ENCODE measurements at regions not wholly inside any gene's neighbourhood (a gene's known extent, or its start where the extent isn't known, plus 50 kb on each side); places are given as distances from the start of the nearest gene placed in this dataset.

DNA sequence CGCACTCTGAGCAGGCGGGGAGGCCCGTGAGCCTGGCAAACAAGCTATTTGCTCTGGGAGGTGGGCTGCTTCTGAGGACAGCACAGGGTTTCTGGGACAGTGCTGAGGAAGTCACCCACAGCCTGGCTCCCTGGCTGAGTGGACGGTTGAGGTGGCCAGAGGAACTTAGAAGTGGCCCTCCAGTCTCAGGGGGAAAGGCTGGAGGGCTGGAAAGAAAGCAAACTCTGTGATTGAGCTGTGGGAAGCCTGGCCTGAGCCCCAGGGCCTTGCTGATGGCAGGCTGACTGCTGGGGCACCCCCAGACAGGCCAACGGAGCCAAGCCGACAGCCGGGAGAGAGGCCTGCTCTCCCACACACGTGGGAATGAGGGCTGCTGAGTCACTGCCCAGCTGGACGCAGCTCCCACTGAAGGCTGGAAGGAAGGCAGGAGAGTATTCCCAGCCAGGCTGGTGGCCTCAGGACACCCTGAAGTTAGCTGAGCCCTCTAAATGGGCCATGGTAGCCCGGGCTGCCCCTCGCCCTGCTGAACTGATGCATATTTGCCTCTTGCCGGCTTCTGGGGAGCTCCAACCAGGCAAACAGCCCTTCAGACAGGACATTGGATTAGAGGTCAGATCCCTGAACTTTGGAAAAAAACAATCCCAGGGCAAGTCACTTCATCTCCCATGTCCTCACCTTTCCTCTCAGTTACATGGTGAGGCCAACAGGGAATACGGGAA, 98.0 kb upstream of the TLE3 start:
- no peak for DNase-seq (ENCODE audit: low read depth in 2 of 2, low spot score in 1 of 2)

DNA sequence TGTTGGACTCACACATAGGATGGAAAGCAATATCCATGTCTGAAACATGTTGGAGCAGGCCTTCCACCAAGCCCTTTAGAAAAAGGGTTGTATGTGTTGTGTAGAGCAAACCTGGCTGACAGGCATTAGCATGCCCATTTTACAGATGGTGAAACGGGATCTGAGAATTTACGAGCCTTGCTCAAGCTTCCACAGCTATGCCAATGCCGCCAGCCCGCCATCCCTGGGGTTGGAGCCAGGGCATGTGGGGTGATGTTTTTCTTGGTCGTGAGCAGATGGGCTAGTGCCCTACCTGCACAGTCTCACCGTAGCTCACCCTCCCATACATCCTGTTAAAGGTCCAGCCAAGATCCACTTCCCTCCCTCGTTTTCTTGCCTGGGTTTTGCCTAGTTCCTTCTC, 97.5 kb upstream of the TLE3 start:
- no peak for DNase-seq (ENCODE audit: low read depth in 2 of 2, low spot score in 1 of 2)

DNA sequence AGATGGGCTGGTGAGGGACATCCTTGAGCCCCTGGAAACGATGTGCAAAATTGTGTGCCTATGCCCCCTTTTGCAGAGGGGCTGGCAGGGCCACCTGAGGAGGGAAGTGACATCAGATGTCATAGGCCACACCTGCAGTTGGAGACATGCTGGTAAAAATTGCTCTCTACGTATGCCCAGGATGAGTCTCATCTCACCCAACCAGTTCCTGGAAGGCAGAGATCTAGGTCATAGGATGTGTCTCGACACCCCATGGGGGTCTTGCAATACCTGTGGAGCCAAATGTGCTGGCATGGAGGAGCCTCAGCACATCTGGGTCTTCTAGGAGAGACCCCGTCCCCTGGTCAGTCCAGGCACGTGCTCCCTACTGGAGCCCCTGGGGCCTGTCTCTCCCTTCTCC, 96.5 kb upstream of the TLE3 start:
- no peak for DNase-seq (ENCODE audit: low read depth in 2 of 2, low spot score in 1 of 2)

DNA sequence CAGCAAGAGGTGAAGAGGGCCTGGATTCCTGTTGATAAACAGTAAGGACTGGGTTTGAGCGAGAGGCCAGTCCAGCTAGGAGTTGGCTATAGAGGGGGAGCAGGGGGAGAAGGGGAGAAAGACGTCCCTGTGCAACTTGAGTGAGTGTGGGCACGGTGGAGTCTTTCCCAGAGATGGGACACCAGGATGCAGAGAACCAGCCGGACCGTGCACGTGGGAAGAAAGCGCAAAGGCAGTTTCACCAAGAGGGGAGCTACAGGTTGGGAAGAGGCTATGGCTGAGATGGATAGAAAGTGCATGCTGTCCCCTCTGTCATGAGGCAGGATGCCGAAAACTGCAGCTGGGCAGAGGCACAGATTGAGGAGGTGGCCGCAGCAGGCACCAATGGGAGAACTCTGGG, 96.0 kb upstream of the TLE3 start:
- DNase-seq (ENCODE audit: low read depth in 2 of 2, low spot score in 1 of 2), result no peak

DNA sequence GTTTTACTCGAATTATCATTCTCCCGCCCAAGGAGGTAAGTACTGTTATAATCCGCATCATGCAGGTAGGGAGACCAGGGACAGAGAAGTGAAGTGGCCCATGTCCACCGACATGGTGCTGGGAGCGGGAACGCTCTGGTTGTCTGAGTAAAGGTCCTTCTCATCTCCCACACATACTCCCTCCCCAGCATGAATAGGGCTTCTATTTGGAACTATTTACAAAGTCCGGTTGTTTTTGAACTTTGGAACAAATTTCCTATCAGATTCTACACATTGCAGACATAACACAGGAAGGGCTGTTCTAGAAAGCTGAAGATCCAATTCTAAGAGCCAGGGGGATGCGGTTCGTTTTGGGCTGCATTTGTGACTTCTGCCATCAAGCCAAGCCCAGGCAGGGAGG, 94.8 kb upstream of the TLE3 start:
- no peak for DNase-seq (ENCODE audit: low read depth in 2 of 2, low spot score in 1 of 2)

DNA sequence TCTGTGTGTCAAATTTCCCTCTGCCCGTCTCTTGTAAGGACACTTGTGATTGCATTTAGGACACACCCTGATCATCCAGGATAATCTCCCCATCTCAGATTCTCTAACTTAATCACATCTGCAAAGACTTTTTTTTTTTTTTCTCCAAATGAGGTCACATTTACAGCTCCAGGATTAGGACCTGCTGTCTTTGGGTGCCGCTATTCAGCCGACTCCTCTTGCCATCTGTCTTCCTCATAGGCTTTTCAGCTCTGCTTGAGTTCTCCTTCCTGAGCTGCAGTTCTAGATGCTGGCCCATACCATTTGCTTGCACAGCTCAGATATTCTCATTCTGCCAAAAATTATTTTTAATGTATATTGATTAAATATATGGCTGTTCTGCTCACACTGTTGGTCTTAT, 94.3 kb upstream of the TLE3 start:
- DNase-seq (ENCODE audit: low read depth in 2 of 2, low spot score in 1 of 2), result no peak

DNA sequence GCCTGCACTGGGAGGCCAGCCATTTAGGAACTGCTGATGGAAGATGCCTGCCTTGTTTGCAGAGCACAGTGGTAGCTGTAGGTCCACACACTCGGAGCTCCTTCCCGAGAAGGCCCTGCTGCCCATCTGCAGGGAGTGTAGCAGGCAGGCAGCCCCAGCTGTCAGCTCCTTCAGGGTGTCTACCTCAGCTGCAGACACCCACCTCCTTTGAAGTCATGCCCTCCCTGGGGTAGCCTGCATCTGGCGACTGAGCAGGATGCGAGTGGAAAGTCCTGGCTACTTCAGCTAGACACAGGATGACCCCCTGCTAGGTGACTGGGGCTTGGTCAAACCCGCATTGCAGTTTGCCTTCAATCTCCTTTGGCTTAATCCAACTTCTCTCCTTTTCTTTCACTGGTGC, 93.2 kb upstream of the TLE3 start:
- no peak for DNase-seq (ENCODE audit: low read depth in 2 of 2, low spot score in 1 of 2)

DNA sequence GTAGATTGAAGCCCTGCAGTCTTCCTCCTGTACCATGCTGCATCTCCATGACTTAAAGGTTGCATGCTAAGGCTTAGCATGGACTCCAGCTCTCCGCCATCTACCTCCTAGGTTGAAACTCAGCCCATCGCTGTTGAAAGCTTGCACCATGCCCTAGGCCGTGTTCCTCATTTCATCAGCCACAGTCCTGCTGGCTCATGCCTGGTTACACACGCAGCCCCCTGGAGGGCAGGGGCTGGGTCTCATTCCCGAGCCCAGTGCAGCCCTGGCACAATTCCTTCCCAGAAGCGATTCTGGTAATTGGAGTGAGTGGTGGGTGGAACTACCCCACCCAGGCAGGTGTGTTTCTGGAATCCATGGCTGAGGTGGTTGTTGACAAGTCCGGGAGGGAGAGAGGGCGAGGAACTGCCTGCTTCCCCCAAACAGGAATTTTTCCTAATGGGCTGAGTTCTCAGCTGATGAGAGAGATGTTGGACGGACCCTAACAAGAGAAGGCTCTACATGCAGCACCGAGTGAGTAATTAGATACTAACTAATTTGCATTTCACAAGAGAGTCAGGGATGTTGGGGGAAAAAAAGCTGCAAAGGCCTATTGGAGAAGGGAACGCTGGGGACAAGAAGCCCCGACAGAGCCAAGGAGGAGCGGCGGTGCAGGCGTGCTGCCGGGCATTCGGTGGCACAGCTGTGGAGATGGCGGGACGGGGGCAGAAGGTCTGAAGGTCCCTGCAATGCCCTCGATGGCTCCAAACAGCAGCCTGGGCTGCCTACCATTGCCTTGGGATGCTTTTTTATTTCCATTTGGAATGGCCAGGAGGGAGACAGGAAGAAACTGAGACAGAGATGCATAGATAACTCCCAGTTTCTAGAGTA, 92.3 kb upstream of the TLE3 start:
- DNase-seq (ENCODE audit: low read depth in 2 of 2, low spot score in 1 of 2), result no peak

DNA sequence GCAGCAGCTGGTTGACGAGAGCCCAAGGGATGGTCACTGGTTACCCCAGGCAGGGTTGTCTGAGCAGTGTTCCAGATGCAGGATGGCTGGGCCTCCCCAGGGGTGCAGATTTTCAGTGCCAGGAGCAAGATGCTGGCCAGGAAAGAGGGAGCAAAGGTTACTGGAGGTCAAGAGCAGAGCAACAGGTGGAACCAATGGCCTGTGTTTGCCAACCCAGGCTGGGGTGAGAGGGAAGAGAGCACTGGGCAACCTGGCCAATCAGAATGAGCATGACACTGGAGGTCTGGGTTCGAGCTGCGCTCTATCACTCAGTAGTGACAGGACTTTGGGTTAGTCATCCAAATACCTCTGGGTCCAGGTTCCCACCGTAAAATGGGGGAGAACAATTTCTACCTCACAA, 90.6 kb upstream of the TLE3 start:
- no peak for DNase-seq (ENCODE audit: low read depth in 2 of 2, low spot score in 1 of 2)

DNA sequence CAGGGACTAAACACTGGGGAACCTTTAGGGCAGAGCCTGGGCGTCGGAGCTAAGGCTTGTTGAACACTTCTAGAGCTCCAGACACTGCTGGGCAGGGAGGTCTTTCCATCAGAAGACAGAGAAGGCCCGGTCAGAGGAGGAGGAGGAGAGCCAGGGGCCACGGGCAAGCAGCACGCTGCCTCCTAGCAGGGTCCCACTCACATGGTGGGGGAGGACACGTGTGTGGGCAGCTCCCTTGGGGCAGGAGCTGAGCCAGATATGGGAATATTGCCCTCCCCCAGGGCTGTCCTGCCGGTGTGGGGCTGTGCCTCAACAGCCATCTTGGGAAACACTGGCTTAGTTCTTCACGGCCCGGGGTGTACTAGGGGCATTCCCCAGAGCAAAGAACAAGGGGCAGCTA, 89.6 kb upstream of the TLE3 start:
- DNase-seq (ENCODE audit: low read depth in 2 of 2, low spot score in 1 of 2), result no peak

DNA sequence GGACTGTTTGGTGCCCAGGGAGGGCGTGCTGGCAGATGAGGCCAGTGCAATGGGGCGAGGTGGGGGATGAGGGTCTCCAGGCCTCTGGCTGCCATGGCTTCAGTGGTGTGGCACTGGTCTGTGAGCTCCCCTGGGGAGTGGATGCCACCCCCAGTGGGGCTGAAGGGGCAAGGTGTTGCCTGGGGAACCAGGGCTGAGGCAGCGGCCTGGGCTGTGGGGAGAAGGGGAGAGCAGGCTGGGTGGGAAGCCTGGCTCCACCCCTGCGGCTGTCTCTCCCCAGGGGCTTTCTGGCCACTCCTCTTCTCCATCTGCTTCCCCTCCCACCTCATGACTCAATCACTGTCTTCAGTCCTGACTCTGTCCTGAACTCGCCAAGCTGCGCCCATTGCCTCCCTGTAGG, 88.4 kb upstream of the TLE3 start:
- no peak for DNase-seq (ENCODE audit: low read depth in 2 of 2, low spot score in 1 of 2)

DNA sequence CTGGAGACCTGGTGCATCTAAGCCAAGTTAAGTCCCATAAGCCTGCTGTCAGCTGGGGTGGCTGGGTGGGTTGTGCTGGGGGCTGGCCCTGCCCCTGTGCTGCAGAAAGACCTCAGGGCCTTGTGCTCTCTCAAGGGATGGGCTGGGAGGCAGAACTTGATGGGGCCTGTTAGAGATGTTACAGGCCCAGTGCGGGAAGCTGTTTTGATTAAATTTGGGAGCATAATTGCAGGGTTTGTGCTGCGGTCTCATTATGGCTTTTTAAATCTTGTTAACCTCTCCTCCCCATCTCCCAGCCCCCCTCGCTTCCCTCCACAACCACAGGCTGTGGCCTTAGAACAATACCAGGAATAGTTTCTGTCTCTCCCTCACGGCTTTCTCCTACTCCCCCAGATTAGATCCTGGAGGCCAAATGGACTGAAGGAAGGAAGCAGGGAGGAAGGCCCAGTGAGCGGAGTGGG, 87.6 kb upstream of the TLE3 start:
- DNase-seq (ENCODE audit: low read depth in 2 of 2, low spot score in 1 of 2), result no peak

DNA sequence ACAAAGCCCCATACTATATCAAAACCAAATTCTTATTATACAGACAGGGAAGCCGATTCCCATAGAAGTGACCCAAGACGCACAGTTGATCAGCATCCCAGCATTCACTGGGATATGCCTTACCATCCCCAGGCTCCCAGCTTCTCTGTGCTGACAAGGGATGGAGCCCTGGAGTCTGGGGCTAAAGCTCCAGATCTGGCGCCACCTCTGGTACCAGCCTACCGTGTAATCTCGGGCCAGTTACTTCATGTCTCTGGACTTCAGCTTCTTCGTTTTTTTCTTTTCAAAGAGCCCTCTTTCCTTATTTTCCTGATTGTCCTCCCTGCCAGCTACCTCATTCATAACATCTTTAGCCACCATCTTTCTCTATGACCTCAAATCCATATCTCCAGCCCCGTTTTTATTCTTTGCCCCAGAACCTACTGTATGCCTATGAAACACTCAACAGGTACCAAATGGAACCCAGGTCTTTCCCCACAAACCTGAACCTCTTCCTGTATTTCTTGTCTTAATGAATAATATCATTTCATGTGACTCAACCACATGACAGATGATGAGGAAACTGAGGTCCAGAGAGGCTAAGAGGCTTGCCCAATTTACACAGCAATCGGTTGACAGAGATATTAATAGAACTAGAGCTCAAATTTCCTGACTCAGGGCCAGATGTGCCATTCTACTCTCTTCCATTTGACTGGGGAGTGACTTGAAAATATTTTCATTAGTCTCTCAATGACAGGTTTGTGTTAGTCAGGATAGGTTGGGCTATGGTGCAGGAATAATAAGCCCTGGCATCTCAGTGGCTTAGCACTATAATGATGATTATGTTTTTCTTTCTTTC, 85.4 kb upstream of the TLE3 start:
- no peak for DNase-seq (ENCODE audit: low read depth in 2 of 2, low spot score in 1 of 2)

DNA sequence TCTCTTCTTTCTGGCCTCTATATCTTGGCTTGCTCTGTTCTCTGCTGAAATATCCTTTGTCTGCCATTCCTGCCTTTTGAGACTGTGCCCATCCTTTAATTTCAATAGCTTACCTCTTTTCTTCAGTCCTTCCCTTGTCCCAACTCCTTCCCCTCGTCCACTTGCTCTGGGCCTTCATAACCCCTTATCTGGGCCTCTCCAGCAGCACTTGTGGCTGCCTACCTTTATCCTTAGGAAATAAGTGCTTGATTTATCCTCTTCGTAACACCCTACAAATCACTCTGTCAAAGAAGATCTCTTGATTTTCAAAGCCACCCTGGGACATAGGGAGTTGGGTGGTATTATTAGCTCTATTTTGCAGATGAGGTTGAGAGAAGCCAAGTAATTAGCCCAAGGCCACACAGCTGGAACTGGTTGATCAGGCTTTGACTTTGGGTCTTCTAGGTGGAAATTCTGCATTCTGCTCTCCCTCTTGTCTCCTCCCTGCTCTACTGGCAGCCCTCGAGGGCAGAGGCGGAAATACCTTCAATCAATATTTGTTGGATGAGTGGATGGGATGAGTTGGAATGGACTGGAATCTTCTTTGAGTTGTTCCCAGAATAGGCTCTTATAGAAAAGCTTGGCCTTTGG, 84.0 kb upstream of the TLE3 start:
- no peak for DNase-seq (ENCODE audit: low read depth in 2 of 2, low spot score in 1 of 2)

DNA sequence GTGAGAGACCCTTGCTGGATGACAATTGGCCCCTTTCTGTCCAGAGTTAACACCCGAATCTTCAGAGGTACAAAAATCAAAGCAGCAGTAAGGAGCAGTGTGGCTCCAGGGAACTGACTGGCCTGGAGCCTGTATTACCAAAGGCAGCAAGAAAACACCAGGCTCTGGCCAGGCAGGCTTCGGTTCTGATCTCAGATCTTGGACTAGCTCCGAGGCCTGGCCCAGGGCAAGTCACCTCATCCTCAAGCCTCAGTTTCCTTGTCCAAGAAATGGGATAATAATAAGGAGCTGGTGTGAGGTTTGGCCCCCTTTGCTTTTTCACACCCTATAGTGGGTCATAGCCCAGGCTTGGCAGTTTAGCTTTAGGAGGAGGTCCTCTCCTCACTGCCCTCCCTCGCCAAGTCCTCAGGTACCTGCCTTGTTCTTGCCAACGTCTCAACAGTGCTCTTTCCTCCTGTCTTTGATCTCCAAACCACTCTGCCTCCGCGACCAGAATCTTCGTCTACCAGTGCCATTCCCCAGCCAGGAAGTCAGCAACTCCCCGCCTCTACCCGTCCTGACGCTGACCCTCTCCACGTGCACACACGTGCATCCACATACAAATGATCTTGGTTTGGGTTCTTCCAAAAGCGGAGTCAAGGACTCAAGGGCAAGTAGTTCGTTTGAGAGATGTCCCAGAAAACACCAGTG, 82.6 kb upstream of the TLE3 start:
- no peak for DNase-seq (ENCODE audit: low read depth in 2 of 2, low spot score in 1 of 2)

DNA sequence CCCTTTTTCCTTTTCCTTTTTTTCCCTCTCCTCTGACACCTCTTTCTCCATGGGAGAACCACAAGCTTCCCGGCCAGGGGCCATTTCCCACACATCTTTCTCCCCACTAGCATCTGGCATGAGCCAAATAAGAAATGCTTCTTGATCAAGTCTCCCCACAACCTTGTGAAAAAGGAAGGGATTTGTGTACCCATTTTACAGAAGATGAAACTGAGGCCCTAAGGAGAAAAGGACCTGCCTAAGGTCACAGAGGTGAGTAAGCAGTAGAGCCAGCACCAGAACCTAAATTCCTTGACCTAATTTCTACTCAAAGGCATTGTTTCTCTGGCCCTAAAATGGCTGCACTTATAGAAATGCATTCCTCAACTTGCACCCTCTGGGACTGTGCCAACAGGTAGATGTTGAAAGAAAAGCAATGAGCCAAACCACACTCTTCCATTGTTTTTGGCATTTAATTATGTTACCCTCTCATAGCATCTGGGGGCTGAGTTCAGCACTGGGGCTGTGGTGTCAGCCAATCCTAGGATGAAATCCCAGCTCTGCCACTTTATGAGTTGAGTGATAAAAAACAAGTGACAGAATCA, 81.7 kb upstream of the TLE3 start:
- DNase-seq (ENCODE audit: low read depth in 2 of 2, low spot score in 1 of 2), result no peak

DNA sequence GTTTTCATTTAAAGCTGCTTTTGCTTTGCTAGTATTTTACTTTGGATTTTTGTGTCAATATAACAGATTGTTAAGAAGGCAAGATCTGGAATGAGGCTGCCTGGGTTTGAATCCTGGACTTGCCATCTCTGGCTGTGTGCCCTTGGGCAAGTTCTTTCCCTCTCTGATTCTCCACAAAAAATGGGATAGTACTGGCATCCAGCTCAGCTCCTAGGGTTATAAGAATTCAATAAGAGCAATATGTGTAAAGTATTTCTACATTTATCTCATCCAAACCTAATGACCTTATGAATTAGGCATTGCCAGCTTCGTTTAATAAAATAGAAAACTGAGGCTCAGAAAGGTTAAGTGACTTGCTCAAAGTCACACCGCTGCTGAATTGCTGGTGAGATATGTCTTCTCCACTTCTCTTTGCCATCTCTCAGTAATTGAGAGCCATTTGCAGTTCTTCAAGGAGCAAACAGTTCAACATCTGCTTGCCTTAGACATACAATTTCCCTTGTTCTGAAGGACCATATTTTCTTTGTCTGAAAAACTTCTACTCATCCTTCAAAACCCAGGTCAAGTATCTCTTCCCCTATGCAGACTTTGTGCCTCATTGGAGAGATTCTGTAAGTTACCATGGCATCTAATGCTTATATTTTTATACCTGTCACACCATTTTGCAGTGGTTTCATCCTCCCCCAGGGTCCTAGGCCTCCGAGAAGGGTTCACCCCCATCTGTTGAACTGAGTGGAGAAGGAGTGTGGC, 80.8 kb upstream of the TLE3 start:
- DNase-seq (ENCODE audit: low read depth in 2 of 2, low spot score in 1 of 2), result no peak

DNA sequence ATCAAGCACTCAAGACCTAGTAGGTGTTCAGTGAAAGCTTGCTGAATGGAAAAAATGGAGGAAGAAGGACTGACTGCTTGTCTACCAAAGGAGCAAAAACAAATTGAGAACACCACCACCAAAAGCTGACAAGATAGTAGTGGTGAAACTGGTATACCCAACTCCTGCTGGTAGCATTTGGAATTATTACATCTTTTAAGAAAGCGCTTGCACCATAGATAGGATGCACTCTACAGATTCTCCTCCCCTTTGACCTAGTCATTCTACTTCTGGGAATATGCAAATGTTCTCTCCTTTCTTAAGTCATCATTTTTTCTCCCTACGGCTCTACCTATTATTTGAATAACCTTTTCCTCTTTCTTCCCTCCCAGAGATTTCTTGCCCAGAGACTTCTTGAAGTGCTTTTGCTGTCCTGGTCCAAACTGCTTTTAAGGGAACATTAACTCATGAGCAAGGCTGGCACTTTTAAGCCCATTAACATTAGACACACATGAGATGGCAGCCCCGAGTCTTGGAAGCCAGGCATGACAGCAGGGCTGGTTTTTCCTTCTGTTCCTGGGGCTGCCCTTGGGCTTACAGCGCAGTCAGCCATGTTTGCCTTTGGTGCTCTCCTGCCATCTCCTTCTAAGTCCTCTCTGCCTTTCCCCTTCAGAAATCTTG, 75.0 kb upstream of the TLE3 start:
- no peak for DNase-seq (ENCODE audit: low read depth in 2 of 2, low spot score in 1 of 2)

DNA sequence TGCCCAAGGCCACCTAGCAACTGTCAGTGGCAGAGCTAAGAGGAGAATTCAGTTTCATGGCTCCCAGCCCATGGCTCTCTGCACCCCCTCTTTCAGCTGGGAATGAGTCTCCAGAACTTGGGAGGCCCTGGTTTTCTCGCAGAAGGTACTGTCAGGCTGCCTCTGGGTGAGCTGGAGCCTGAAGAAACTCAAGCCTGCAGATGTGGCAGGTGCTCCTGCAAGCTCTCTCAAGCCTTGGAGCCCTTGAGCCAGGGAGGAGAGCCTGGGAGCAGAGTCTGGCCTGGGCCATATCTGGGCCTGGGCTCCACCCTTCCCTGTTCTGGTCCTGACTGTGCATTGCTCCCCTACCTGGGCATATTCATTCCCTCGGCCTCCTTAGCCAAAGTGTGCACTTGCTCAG, 74.4 kb upstream of the TLE3 start:
- DNase-seq (ENCODE audit: low read depth in 2 of 2, low spot score in 1 of 2), result no peak

All from stimulated activated CD8-positive, alpha-beta memory T cell treated with anti-CD3 and anti-CD28 coated beads, Interleukin-4, amount 100 ng/mL, for 1 hour (primary cell).